Stimulated activated naive CD8-positive, alpha-beta T cell treated with anti-CD3 and anti-CD28 coated beads, Interleukin-15, amount 100 ng/mL, for 72 hours (primary cell): ENCODE measurements at regions not wholly inside any gene's neighbourhood (a gene's known extent, or its start where the extent isn't known, plus 50 kb on each side); places are given as distances from the start of the nearest gene placed in this dataset.
A peak's percentile ranks its signal among the peaks of the same experiment; 100 is the strongest.

Experiments used
- ATAC-seq: fragments of 150-1000 bp; cut with Tn5 transposase; 2 replicates; pipeline ENCODE4 v1.10.0; 2021; ENCODE audit warnings: mild to moderate bottlenecking, moderate library complexity
- DNase-seq, 2 donors: peaks; one replicate each; pipeline ENCODE4 v3.0.0; 2021 to 2022
- H3K27ac Mint-ChIP-seq, 2 donors: one replicate each; pipeline ENCODE4 v1.8.0; 2022; ENCODE audit warnings: mild to moderate bottlenecking in 2 of 2, mixed read lengths in 2 of 2, moderate library complexity in 2 of 2
- H3K27me3 Mint-ChIP-seq: one replicate; pipeline ENCODE4 v1.8.0; 2022; ENCODE audit warnings: mixed read lengths
- H3K4me1 Mint-ChIP-seq: one replicate; pipeline ENCODE4 v1.8.0; 2022; ENCODE audit warnings: mild to moderate bottlenecking, mixed read lengths
- H3K4me3 Mint-ChIP-seq, 2 donors: one replicate each; pipeline ENCODE4 v1.8.0; 2022; ENCODE audit warnings: mild to moderate bottlenecking in 2 of 2, mixed read lengths in 2 of 2, moderate library complexity in 1 of 2
- H3K9me3 Mint-ChIP-seq, 2 donors: one replicate each; pipeline ENCODE4 v1.8.0; 2022; ENCODE audit warnings: mixed read lengths in 2 of 2

DNA sequence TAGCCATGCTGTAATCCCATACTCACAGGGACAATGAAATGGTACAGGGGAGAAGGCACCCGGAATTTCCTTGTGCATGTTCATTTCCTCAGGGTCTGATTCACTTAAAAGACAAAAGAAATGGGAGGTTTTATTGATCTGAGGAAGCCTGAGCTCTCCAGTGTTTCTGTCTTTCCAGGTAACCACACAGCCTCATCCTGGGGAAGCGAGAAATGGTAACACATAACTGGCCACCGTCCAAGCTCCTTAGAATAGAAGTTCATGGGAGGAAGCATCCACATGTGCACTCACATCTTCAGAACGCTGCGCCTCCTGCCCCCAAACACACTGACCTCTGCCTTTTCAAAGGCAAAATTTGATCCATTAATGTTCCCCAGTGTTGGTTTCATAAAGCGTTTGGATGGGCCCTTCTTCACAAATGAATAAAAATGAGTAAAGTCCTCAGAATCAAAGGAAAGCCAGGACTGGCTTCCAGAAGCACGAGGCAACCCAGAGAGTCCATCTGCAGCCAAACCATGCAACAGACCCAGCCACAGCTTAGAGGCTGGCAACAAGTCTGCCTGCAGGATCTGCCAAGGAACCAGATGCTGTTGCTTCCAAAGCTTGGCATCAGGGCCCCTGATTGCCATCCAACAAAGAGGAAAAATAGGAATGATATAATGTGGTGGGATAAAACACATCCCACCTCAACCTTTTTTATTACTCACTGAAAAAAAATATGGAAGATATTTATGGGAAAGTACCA lies 120.3 kb downstream of the ZBTB18 start:
- ATAC-seq (no peak), DNase-seq (no peak)
- Mint-ChIP-seq H3K27me3 (no peaks in the 10 kb centered on the region), H3K9me3 (no peaks in the 10 kb centered on the region), H3K27ac (no peak overlapping the region), H3K4me3 (no peak overlapping the region), H3K4me1 (no peaks in the 10 kb centered on the region)

DNA sequence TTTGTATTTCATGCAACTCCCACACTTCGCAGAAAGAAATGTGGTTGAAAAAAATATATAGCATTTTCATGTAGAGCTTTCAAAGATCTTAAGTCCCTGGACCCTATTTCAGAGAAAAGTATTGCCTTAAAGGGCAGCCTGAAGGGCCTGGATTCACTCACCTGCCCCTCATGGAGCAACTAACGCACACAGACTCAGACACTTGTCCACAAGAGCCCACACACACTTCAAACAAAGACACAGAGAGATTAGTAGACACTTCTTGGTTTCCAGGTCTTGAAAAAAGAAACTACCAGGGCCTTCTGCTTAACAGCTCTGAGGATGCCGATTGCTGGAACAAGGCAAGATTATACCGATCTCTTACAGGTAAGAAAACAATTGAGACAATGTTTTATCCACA lies 122.2 kb downstream of the ZBTB18 start:
- no peak for ATAC-seq
- Mint-ChIP-seq H3K4me1 (no peaks in the 10 kb centered on the region), H3K27ac (no peak overlapping the region), H3K4me3 (no peak overlapping the region), H3K9me3 (no peaks in the 10 kb centered on the region), H3K27me3 (no peaks in the 10 kb centered on the region)
- DNase-seq, result no peak

DNA sequence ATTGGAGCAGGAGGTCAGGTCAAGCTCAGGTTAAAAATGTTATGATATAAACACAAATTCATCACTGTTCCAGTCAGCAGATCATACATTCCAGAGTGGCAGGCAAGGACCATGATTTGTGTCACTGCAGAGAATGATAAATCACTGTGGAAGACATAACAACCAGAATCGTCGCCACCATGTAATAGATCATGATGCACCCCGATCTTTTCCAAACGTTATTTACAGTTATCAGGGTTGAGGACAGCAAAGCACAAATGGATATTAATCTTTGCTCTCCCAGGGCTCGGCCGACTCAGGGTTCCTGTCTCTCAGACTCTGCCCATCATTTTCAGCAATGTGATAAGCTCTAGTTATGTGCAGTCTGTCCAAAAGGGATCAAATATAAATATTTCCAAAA lies 122.7 kb downstream of the ZBTB18 start:
- Mint-ChIP-seq H3K4me3 (no peak overlapping the region), H3K9me3 (no peaks in the 10 kb centered on the region), H3K27me3 (no peaks in the 10 kb centered on the region), H3K27ac (no peak overlapping the region), H3K4me1 (no peaks in the 10 kb centered on the region)
- DNase-seq (no peak), ATAC-seq (no peak)

DNA sequence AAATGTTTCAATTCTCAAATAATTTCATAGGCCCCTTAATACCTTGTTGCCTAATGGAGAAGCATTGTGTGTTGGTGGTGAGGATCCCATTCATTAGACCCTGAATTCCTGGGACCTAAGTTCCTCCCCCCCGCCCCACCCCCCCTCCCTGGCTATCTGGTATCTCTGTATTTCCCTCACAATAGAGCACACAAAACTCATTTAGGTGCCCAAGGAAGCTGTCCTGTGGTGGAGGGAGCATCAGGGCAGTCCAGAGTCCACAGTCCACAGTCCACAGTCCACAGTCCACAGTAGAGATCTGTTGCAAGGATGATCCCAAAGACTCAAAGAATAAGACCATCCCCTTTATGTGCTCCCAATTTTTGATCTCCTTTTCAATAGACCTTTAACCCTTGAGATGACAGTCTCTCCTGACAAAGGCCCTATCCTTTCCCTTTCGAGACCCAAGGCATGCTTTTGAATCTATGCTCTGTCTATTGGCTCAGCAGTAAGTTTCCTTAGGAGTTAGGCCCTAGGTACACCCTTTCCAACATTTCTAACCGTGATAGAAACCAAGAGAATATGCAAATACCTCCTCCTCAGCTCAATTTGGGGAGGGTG lies 123.9 kb downstream of the ZBTB18 start:
- no peak overlapping the region for H3K4me3 Mint-ChIP-seq
- DNase-seq (no peak), ATAC-seq (no peak)
- H3K27ac Mint-ChIP-seq, result no peak overlapping the region
- no peaks in the 10 kb centered on the region for H3K9me3 Mint-ChIP-seq
- no peaks in the 10 kb centered on the region for H3K27me3 Mint-ChIP-seq
- no peaks in the 10 kb centered on the region for H3K4me1 Mint-ChIP-seq

DNA sequence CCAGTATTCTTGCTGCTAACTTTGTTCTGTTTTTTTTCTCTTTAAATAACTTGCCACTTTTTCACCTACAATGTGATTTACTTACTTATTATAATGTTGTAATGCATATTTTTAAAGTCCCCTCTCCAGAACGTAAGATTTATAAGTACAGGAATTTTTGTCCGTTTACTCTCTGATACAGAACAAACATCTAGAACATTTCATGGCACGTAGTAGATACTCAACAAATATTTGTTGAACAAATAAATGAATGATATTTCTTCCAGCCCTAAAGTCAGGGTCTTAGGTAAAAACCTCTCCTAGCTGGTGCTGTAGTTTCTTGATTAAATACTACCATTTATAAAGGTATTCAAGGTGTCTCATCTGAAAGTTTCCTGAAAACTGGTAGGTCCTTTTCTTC lies 125.1 kb downstream of the ZBTB18 start:
- H3K4me3 Mint-ChIP-seq, result no peak overlapping the region
- no peaks in the 10 kb centered on the region for H3K27me3 Mint-ChIP-seq
- H3K9me3 Mint-ChIP-seq, result no peaks in the 10 kb centered on the region
- ATAC-seq (no peak), DNase-seq (no peak)
- H3K27ac Mint-ChIP-seq, result no peak overlapping the region
- no peaks in the 10 kb centered on the region for H3K4me1 Mint-ChIP-seq

DNA sequence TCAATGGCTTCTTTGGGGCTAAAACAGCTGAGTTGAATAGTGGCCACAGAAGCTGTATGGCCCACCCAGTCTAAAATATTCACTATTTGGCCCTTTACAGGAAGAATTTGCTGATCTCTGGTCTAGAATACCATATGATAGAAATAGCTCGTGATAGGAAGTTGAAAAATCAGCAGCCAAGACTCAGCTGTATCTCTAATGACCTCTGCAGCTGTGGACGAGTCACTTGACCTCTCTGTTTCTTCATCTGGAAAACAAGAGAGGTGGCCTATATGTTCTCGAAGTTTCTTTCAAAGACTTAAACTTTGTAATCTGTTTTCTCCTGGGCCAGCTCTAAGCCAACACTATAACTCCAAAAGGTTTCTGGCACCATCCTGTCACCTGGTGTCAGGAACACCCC lies 129.2 kb downstream of the ZBTB18 start:
- Mint-ChIP-seq H3K4me3 (no peak overlapping the region), H3K9me3 (no peaks in the 10 kb centered on the region), H3K27ac (no peak overlapping the region), H3K4me1 (no peaks in the 10 kb centered on the region), H3K27me3 (no peaks in the 10 kb centered on the region)
- DNase-seq (no peak), ATAC-seq (no peak)

DNA sequence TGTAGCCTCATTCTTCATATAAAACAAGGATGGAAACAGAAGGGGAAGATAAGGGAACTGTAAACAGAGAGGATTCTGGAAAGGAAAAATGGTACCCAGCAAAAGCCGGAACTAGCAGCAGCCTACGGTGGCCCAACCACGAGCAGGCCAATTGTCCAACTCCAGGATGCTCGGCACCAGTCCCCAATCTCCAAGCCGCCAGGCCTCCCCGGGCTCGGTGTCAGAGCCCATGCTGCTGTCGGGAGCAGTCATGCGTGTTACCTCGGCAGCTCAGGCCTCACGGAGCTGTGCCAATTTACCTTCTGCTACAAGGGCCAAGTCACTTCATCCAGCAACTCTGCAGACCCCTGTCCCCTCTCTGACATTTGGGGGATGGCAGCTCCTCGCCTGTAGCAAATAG lies 130.8 kb downstream of the ZBTB18 start:
- Mint-ChIP-seq H3K9me3 (no peaks in the 10 kb centered on the region), H3K4me1 (no peaks in the 10 kb centered on the region), H3K4me3 (no peak overlapping the region), H3K27me3 (no peaks in the 10 kb centered on the region), H3K27ac (no peak overlapping the region)
- ATAC-seq, result no peak
- DNase-seq, result no peak

DNA sequence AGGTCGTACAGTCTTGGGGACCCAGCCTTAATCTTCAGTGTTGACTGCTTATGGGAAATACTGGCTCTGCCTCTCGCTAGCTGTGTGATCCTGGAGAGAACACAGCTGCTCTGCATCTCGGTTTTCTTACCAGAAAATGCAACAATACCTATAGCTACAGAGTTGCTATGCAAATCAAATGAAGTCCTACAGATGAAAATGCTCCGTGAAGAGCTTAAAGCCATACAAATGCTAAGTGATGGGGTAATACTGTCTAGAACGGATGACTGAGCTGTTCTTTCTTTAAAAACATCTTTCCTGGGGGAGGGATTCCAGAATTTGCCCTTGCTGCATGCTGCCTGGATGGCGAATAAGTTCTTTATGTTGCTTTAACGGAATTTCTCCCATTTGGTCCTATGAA lies 132.0 kb downstream of the ZBTB18 start:
- no peak for DNase-seq
- H3K27me3 Mint-ChIP-seq, result no peaks in the 10 kb centered on the region
- no peak overlapping the region for H3K4me3 Mint-ChIP-seq
- no peaks in the 10 kb centered on the region for H3K9me3 Mint-ChIP-seq
- no peak for ATAC-seq
- no peak overlapping the region for H3K27ac Mint-ChIP-seq
- H3K4me1 Mint-ChIP-seq, result no peaks in the 10 kb centered on the region

DNA sequence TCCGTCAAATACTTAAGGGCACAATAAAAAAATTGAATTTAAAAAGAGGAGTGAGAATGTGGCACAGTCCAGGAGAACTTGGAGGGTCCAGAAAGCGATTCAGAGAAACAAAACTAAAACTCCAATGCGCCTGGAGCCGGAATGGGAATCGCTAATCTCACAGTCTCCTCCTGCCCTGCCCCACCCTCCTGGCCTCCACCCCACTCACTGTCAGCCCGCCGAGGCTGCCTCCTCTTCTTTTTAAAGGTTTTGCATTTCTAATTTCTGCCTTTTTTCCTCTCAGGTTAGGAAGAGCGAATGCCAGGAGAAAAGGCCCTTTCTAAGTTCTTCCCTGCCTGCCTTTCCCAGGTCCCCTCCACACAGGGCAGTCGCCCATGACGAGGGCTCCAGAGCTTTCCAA lies 135.3 kb downstream of the ZBTB18 start:
- H3K4me3 Mint-ChIP-seq, result no peak overlapping the region
- no peak for DNase-seq
- no peaks in the 10 kb centered on the region for H3K27me3 Mint-ChIP-seq

DNA sequence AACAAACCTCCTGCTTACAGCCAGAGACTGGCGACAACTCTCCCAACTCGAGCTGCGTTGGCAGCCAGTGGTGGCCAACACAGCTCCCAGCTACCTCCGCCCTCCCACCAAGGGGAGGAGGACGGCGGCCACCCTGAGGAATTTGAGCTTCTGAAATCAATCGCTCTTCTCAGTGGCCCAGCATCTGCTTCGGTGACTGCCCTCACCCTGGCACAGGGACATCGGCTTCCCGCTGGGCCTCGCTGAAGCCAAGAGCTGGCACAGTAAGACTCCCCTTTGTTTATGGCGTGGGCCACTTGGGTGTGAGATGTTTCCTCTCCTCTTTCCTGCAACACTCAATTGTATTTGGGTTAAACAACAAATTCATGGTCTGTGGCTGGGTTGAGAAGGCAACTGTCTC lies 136.2 kb downstream of the ZBTB18 start:
- ATAC-seq (no peak), DNase-seq (no peak)
- no peak overlapping the region for H3K4me3 Mint-ChIP-seq
- no peak overlapping the region for H3K27ac Mint-ChIP-seq
- H3K4me1 Mint-ChIP-seq, result no peaks in the 10 kb centered on the region
- no peaks in the 10 kb centered on the region for H3K27me3 Mint-ChIP-seq
- peaks cover 0 to 10% of the 10 kb centered on the region in 2 donors for H3K9me3 Mint-ChIP-seq

More for the DNA sequence above, 135.3 kb downstream of the ZBTB18 start:
- H3K9me3 Mint-ChIP-seq, result peaks cover 0 to 10% of the 10 kb centered on the region in 2 donors
- H3K4me1 Mint-ChIP-seq, result no peaks in the 10 kb centered on the region
- no peak for ATAC-seq
- H3K27ac Mint-ChIP-seq, result peak overlapping the region in 1 of 2 donors; percentile 55

DNA sequence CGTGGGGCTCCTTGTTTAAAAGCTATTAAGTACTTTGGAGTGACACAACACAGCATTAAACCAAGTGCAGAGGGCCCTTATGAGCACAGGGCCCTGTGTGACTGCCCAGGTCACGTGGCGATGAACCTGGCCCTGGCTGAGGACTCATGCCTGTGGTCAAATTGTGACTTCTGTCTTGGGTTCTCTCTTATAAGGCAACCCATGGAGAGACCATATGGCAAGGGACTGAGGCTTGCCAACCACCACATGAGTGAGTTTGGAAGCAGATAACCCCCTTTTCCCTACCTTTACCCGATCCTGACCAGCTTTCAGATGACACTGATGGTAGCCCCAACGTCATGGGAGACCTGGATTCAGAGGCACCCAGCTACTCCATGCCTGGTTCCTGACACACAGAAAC lies 140.5 kb downstream of the ZBTB18 start:
- H3K9me3 Mint-ChIP-seq, result peaks cover 0 to 10% of the 10 kb centered on the region in 2 donors
- DNase-seq (no peak), ATAC-seq (no peak)
- no peaks in the 10 kb centered on the region for H3K4me1 Mint-ChIP-seq
- H3K27me3 Mint-ChIP-seq, result no peaks in the 10 kb centered on the region
- no peak overlapping the region for H3K27ac Mint-ChIP-seq
- H3K4me3 Mint-ChIP-seq, result no peak overlapping the region

DNA sequence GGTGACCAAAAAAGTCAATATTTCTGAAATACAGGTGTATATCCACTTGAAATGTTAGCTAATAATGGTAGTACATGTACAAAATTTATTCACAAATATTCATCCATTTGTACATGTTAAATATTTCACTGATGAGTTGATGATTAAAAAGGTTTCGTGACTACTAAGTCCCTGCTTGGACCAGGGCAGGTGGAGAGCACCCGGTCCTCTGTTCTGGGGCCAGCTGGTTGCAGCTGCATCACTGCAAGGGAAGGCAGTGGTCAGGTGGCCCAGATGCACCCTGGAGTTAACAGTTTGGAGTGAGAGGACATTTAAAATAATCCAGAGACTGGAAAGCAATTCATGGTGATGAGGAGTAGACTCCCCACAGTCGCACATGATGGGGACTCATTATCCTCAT lies 141.2 kb downstream of the ZBTB18 start:
- peaks cover 0 to 10% of the 10 kb centered on the region in 2 donors for H3K9me3 Mint-ChIP-seq
- H3K27me3 Mint-ChIP-seq, result no peaks in the 10 kb centered on the region
- no peaks in the 10 kb centered on the region for H3K4me1 Mint-ChIP-seq
- no peak overlapping the region for H3K27ac Mint-ChIP-seq
- no peak overlapping the region for H3K4me3 Mint-ChIP-seq
- ATAC-seq, result no peak
- no peak for DNase-seq

DNA sequence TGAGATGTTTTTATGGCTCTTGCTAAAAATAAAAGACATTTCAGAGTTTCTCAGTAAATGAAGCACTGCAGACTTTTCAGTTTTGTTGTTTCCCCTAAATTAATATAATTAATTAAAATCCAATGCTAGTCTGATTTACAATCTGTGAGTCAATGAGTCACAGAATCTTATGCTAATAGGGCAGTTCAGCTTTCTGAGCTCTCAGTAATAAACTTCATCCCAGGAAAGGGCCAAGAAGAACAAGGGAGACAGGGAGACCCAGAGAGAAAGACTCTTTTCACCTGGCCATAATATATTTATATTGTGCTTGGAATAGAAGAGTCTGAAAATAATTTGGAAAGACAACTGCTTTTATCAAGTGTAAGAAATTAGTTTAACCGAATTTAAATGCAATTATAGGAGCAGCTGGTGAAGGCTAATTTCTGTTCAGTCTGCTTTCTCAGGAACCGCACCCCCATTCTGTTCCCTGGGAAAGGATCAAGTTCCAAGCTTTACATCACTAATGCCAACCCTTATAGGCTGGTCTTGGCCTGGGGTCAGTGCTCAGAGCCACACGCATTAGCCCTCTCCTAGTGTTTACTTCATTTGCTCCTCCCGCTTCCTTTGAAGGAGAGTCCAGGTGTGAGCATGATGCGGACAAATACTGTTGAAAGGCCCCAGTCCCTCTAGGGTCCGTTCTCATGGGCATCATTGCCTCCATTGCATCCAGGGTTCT lies 145.6 kb downstream of the ZBTB18 start:
- H3K4me1 Mint-ChIP-seq, result no peaks in the 10 kb centered on the region
- H3K4me3 Mint-ChIP-seq, result no peak overlapping the region
- no peak for DNase-seq
- H3K9me3 Mint-ChIP-seq, result no peaks in the 10 kb centered on the region
- no peak overlapping the region for H3K27ac Mint-ChIP-seq
- no peak for ATAC-seq
- no peaks in the 10 kb centered on the region for H3K27me3 Mint-ChIP-seq

DNA sequence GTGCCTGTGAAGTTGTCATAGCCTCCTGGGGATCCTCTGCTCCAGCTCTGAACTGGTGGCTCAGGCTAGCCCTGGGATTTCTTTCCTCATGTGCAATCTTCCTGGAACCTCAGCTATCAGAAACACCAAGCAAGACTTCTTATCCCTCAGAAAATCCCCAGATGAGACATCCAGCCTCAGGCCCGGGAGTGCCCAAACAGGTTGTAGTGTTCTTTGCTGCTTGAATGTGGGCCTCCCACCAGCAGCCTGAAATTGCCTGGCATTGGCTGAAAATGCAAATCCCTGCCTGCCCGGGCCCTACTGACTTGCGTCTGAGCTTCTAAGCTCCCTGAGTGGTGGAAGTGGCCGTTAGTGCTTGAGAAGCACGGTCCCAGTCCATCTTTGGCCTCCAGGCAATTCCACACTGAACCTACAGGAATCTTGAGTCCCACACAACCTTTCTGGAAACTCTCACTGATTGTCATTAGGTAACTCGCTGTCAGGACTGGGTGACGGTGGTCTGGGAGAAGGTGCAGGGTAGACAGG lies 146.8 kb downstream of the ZBTB18 start:
- H3K4me3 Mint-ChIP-seq, result no peak overlapping the region
- H3K4me1 Mint-ChIP-seq, result no peaks in the 10 kb centered on the region

DNA sequence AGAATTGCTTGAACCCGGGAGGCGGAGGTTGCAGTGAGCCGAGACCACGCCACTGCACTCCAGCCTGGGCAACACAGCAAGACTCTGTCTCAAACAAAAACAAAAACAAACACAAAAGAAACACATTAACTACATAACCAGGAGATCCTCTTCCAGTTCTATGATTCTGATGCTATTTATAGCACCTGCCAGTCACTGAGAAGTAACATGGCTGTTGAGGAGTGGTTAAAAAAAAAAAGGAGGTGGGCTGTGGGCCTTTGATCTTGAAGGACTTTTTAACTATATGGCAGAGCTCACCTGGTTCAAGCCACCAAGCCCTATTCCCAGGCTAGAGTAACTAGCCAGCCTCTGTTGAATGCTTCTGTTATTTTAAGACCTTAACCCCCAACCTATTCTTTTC lies 148.8 kb downstream of the ZBTB18 start:
- Mint-ChIP-seq H3K4me3 (no peak overlapping the region), H3K9me3 (no peaks in the 10 kb centered on the region), H3K27ac (no peak overlapping the region), H3K4me1 (no peaks in the 10 kb centered on the region), H3K27me3 (no peaks in the 10 kb centered on the region)
- DNase-seq (no peak), ATAC-seq (no peak)

More for the DNA sequence above, 146.8 kb downstream of the ZBTB18 start:
- no peak for DNase-seq
- H3K9me3 Mint-ChIP-seq, result no peaks in the 10 kb centered on the region
- no peaks in the 10 kb centered on the region for H3K27me3 Mint-ChIP-seq
- no peak overlapping the region for H3K27ac Mint-ChIP-seq
- no peak for ATAC-seq

DNA sequence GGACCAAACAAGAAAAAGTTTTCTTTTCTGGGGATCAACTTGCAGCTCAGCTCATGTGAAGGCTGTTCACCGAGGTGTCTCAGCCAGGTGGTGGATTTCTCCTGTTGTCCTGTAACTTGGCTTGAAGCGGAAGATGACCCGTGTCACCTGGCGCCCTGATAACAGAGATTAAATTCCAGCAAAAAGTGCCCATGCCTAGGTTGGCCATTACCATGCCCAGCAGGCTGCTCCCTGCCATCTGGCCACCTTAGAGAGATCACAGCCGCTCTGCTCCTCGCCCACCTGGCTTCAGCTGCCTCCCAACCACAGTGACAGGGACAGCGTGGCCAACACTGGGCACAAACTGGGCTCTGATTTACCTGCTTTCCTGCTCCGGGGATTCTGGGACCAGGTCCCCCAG lies 149.5 kb downstream of the ZBTB18 start:
- H3K4me3 Mint-ChIP-seq, result no peak overlapping the region
- no peak overlapping the region for H3K27ac Mint-ChIP-seq
- H3K9me3 Mint-ChIP-seq, result no peaks in the 10 kb centered on the region
- DNase-seq (no peak), ATAC-seq (no peak)
- no peaks in the 10 kb centered on the region for H3K27me3 Mint-ChIP-seq
- no peaks in the 10 kb centered on the region for H3K4me1 Mint-ChIP-seq
